ENCODE measurements at regions not wholly inside any gene's neighbourhood (a gene's known extent, or its start where the extent isn't known, plus 50 kb on each side); places are given as distances from the start of the nearest gene placed in this dataset.

DNA sequence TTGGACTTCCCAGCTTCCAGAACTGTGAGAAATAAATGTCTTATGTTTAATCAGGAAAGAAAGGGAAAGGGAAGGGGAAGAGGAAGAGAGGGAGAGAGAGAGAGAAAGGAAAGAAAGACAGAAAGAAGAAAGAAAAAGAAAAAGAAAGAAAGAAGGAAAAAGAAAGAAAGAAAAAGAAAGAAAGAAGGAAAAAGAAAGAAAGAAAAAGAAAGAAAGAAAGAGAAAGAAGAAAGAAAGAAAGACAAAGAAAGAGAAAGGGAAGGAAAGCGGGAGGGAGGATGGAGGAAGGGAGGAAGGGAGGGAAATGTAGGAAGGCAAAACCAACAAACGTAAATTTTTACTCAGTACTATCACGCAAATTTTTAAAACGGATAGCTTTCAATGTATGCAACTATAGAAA lies 2281.8 kb downstream of the LRRC4C start:
- no peak overlapping the region for H3K4me3 Mint-ChIP-seq
- H3K4me1 Mint-ChIP-seq: no peaks in the 10 kb centered on the region
- TF ChIP-seq, protein P1, sequence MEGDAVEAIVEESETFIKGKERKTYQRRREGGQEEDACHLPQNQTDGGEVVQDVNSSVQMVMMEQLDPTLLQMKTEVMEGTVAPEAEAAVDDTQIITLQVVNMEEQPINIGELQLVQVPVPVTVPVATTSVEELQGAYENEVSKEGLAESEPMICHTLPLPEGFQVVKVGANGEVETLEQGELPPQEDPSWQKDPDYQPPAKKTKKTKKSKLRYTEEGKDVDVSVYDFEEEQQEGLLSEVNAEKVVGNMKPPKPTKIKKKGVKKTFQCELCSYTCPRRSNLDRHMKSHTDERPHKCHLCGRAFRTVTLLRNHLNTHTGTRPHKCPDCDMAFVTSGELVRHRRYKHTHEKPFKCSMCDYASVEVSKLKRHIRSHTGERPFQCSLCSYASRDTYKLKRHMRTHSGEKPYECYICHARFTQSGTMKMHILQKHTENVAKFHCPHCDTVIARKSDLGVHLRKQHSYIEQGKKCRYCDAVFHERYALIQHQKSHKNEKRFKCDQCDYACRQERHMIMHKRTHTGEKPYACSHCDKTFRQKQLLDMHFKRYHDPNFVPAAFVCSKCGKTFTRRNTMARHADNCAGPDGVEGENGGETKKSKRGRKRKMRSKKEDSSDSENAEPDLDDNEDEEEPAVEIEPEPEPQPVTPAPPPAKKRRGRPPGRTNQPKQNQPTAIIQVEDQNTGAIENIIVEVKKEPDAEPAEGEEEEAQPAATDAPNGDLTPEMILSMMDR (IDR thresholded peaks at IDR 0.05): no peak
- Histone ChIP-seq H4K20me1 (ENCODE audit: insufficient read depth, low read length) (no peaks in the 10 kb centered on the region), H3K9me3 (replicated peaks in 1 of 2; ENCODE audit: control insufficient read depth in 1 of 2, insufficient read depth in 1 of 2, low read length in 2 of 2) (no peaks in the 10 kb centered on the region), H3K36me3 (replicated peaks in 1 of 2; ENCODE audit: control insufficient read depth in 1 of 2, insufficient read depth in 2 of 2, low read length in 2 of 2) (no peaks in the 10 kb centered on the region), H3K27me3 (ENCODE audit: control insufficient read depth in 2 of 2, insufficient read depth in 2 of 2, low read length in 2 of 2) (no peaks in the 10 kb centered on the region), H3K4me3 (replicated peaks in 1 of 3; ENCODE audit: low read depth in 2 of 3, low read length in 3 of 3) (no peak overlapping the region), H3K9ac (ENCODE audit: insufficient read depth, low read length, poor library complexity, severe bottlenecking) (no peak overlapping the region), H3K4me2 (replicated peaks; ENCODE audit: extremely low read depth, low read length, poor library complexity, severe bottlenecking) (no peak overlapping the region), H3K27ac (ENCODE audit: low read depth in 1 of 2, low read length in 2 of 2) (no peak overlapping the region), H3K4me1 (ENCODE audit: control insufficient read depth in 1 of 2, insufficient read depth in 2 of 2, low read length in 2 of 2) (no peaks in the 10 kb centered on the region), H2AFZ (ENCODE audit: insufficient read depth, low read depth, low read length, poor library complexity, severe bottlenecking) (no peak overlapping the region), H3K79me2 (ENCODE audit: insufficient read depth, low read length) (no peaks in the 10 kb centered on the region)
- peaks cover 0 to 6% (median 0%) of the 10 kb centered on the region in 7 donors for H3K9me3 Mint-ChIP-seq
- no peaks in the 10 kb centered on the region for H3K27me3 Mint-ChIP-seq (ENCODE audit: low read depth in 3 of 3)
- DNase-seq: no peak
- no CpG with 5 or more reads among the region's 4 CpGs for WGBS (ENCODE audit: insufficient coverage)
- H3K27ac Mint-ChIP-seq: no peak overlapping the region
- no peaks in the 10 kb centered on the region for H3K36me3 Mint-ChIP-seq
- intact Hi-C loops (cut with micrococcal nuclease): no loop called here

DNA sequence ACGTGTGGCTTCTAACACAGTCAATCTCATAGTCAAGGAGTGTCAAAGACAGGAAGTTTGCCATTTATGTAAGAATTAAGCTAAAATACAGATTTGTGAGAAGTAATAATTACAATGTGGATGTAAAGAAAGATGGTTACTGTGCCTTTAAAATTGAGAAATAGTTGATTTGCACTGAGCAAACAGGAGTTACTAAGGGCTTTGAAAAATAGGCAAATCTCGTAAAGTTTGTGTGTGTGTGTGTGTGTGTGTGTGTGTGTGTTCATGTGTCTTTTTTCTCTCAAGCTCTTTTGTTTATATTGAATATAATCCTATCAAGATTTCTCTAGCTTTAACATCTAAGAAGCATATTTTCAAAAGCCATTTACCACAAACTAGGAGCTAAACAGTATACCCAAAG lies 2284.5 kb downstream of the LRRC4C start:
- H2AFZ ChIP-seq (ENCODE audit: insufficient read depth, low read depth, low read length, poor library complexity, severe bottlenecking): no peak overlapping the region
- Mint-ChIP-seq H3K36me3 (no peaks in the 10 kb centered on the region), H3K4me3 (no peak overlapping the region), H3K27ac (no peak overlapping the region), H3K4me1 (no peaks in the 10 kb centered on the region), H3K9me3 (peaks cover 0 to 6% (median 2%) of the 10 kb centered on the region in 7 donors), H3K27me3 (ENCODE audit: low read depth in 3 of 3) (no peaks in the 10 kb centered on the region)
- WGBS (ENCODE audit: insufficient coverage): no CpG with 5 or more reads among the region's 2 CpGs
- H3K9ac ChIP-seq (ENCODE audit: insufficient read depth, low read length, poor library complexity, severe bottlenecking): no peak overlapping the region
- no peaks in the 10 kb centered on the region for H4K20me1 ChIP-seq (ENCODE audit: insufficient read depth, low read length)
- no peaks in the 10 kb centered on the region for H3K4me1 ChIP-seq (ENCODE audit: control insufficient read depth in 1 of 2, insufficient read depth in 2 of 2, low read length in 2 of 2)
- no peaks in the 10 kb centered on the region for H3K79me2 ChIP-seq (ENCODE audit: insufficient read depth, low read length)
- TF ChIP-seq, protein P1 (IDR thresholded peaks at IDR 0.05): no peak
- H3K27ac ChIP-seq (ENCODE audit: low read depth in 1 of 2, low read length in 2 of 2): no peak overlapping the region
- no peak overlapping the region for H3K4me2 ChIP-seq (replicated peaks; ENCODE audit: extremely low read depth, low read length, poor library complexity, severe bottlenecking)
- H3K27me3 ChIP-seq (ENCODE audit: control insufficient read depth in 2 of 2, insufficient read depth in 2 of 2, low read length in 2 of 2): no peaks in the 10 kb centered on the region
- no peaks in the 10 kb centered on the region for H3K9me3 ChIP-seq (replicated peaks in 1 of 2; ENCODE audit: control insufficient read depth in 1 of 2, insufficient read depth in 1 of 2, low read length in 2 of 2)
- no peak for DNase-seq
- H3K4me3 ChIP-seq (replicated peaks in 1 of 3; ENCODE audit: low read depth in 2 of 3, low read length in 3 of 3): no peak overlapping the region
- intact Hi-C loops (cut with micrococcal nuclease): no loop called here
- no peaks in the 10 kb centered on the region for H3K36me3 ChIP-seq (replicated peaks in 1 of 2; ENCODE audit: control insufficient read depth in 1 of 2, insufficient read depth in 2 of 2, low read length in 2 of 2)
